ENCODE measurements at regions not wholly inside any gene's neighbourhood (a gene's known extent, or its start where the extent isn't known, plus 50 kb on each side); places are given as distances from the start of the nearest gene placed in this dataset.

DNA sequence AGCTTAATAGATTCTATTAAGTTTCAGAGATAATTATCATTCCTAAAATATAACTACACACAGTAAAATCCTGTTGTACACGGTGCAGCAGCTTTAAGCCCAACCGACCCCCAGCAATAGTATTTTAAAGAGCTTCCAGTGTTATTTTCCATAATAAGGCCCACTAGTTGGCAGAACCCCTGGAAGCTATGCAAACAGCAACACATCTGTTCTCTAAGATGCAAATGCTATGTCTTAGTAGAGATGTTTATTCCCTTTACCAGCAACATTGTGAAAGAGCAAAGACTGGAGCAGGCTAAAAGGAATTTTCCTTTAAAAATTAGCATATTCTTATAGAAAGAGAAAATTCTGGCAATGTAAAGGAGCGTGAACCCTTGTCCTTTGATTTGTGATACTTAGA is 819.7 kb upstream of the ALCAM start:
- Histone ChIP-seq H3K36me3 (ENCODE audit: insufficient read depth, low read length) (no peaks in the 10 kb centered on the region), H3K9me3 (ENCODE audit: low read depth, low read length) (no peaks in the 10 kb centered on the region), H3K27ac (ENCODE audit: low read depth, low read length) (no peak overlapping the region), H2AFZ (ENCODE audit: low read length) (no peak overlapping the region), H4K20me1 (ENCODE audit: insufficient read depth, low read length) (no peaks in the 10 kb centered on the region), H3K79me2 (ENCODE audit: insufficient read depth, low read length) (no peaks in the 10 kb centered on the region), H3K4me3 (ENCODE audit: insufficient read depth, low read length) (no peak overlapping the region), H3K27me3 (ENCODE audit: insufficient read depth, low read length) (no peaks in the 10 kb centered on the region), H3K4me2 (ENCODE audit: insufficient read depth, low read length) (no peak overlapping the region), H3K4me1 (ENCODE audit: insufficient read depth, low read length) (no peaks in the 10 kb centered on the region)
- TF ChIP-seq, protein P1, sequence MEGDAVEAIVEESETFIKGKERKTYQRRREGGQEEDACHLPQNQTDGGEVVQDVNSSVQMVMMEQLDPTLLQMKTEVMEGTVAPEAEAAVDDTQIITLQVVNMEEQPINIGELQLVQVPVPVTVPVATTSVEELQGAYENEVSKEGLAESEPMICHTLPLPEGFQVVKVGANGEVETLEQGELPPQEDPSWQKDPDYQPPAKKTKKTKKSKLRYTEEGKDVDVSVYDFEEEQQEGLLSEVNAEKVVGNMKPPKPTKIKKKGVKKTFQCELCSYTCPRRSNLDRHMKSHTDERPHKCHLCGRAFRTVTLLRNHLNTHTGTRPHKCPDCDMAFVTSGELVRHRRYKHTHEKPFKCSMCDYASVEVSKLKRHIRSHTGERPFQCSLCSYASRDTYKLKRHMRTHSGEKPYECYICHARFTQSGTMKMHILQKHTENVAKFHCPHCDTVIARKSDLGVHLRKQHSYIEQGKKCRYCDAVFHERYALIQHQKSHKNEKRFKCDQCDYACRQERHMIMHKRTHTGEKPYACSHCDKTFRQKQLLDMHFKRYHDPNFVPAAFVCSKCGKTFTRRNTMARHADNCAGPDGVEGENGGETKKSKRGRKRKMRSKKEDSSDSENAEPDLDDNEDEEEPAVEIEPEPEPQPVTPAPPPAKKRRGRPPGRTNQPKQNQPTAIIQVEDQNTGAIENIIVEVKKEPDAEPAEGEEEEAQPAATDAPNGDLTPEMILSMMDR (IDR thresholded peaks at IDR 0.05; ENCODE audit: extremely low read depth, low read depth, low read length) = no peak
- DNase-seq (ENCODE audit: insufficient read length, low spot score, missing footprints) = no peak

DNA sequence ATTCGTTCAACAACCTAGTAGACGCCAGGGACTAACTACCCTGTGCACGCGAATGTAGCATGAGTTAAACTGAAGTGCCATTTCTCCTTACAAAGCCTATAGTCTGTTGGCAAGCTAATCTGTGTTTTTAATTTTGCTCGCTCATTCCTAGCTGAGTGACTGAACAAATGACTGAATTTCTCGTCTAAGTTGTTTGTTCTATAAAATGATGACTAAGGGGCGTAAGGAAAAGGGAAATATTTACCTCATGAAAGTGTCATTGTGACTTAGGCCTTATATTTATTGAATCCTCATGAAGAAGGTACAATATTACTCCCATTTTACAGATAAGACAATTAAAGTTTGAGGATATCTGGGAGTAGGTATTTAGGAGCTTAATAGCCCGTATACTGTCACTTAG is 818.3 kb upstream of the ALCAM start:
- no peak overlapping the region for H3K4me2 ChIP-seq (ENCODE audit: insufficient read depth, low read length)
- H2AFZ ChIP-seq (ENCODE audit: low read length) = no peak overlapping the region
- TF ChIP-seq, protein P1 (IDR thresholded peaks at IDR 0.05; ENCODE audit: extremely low read depth, low read depth, low read length) = no peak
- H4K20me1 ChIP-seq (ENCODE audit: insufficient read depth, low read length) = no peaks in the 10 kb centered on the region
- no peak overlapping the region for H3K27ac ChIP-seq (ENCODE audit: low read depth, low read length)
- no peaks in the 10 kb centered on the region for H3K27me3 ChIP-seq (ENCODE audit: insufficient read depth, low read length)
- H3K36me3 ChIP-seq (ENCODE audit: insufficient read depth, low read length) = no peaks in the 10 kb centered on the region
- H3K79me2 ChIP-seq (ENCODE audit: insufficient read depth, low read length) = no peaks in the 10 kb centered on the region
- no peak overlapping the region for H3K4me3 ChIP-seq (ENCODE audit: insufficient read depth, low read length)
- H3K4me1 ChIP-seq (ENCODE audit: insufficient read depth, low read length) = no peaks in the 10 kb centered on the region
- DNase-seq (ENCODE audit: insufficient read length, low spot score, missing footprints) = no peak
- no peaks in the 10 kb centered on the region for H3K9me3 ChIP-seq (ENCODE audit: low read depth, low read length)

DNA sequence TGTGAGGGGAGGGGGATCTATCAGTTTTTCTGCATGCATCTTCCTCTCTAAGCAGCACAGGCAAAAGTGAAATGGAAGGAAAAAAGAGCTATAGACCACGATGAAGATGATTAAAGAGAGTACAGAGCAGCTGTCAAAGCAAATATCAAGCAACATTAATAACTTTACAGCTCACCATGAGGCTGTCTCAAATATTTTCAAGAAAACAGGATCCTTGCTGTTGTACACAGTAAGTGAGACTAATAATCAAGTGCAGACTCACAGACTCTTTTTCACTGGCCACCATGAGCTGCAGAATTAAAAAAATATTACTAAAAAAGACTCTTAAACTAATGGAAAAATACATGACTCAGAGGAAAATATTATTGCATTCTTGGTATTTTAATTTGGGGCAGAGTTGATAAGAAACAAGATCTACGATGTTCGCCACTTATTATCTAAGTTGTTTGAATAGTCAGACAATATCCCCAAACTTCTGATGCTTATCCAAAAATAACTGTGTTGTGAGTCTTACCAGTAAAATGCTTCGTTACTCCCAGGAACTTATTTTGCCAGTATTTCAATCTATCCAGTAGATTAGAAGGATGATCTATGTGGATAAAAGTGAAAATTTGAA is 817.5 kb upstream of the ALCAM start:
- Histone ChIP-seq H3K4me2 (ENCODE audit: insufficient read depth, low read length) (no peak overlapping the region), H2AFZ (ENCODE audit: low read length) (no peak overlapping the region), H3K4me1 (ENCODE audit: insufficient read depth, low read length) (no peaks in the 10 kb centered on the region), H3K27me3 (ENCODE audit: insufficient read depth, low read length) (no peaks in the 10 kb centered on the region), H3K36me3 (ENCODE audit: insufficient read depth, low read length) (no peaks in the 10 kb centered on the region), H3K27ac (ENCODE audit: low read depth, low read length) (no peak overlapping the region), H4K20me1 (ENCODE audit: insufficient read depth, low read length) (no peaks in the 10 kb centered on the region), H3K9me3 (ENCODE audit: low read depth, low read length) (no peaks in the 10 kb centered on the region), H3K79me2 (ENCODE audit: insufficient read depth, low read length) (no peaks in the 10 kb centered on the region), H3K4me3 (ENCODE audit: insufficient read depth, low read length) (no peak overlapping the region)
- DNase-seq (ENCODE audit: insufficient read length, low spot score, missing footprints) = no peak
- TF ChIP-seq, protein P1 (IDR thresholded peaks at IDR 0.05; ENCODE audit: extremely low read depth, low read depth, low read length) = no peak

DNA sequence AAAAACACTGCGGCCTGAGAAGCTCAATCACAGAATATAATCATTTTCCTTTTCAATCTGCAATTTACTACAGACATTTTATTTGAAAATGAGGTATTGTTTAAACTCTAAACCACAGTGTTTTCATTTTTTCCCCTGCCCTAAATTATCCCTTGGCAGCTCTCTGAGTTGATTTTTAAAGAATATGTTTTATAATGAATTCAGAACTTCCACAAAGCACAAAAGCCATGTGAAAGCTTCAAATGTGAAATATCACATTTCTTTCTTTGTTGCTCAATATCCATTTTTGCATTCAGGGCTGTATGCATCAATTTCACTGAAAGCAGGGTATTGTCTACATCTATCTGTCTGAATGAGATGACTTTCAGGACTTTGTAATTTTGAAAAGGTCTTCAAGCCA is 813.6 kb upstream of the ALCAM start:
- Histone ChIP-seq H2AFZ (ENCODE audit: low read length) (no peak overlapping the region), H3K4me3 (ENCODE audit: insufficient read depth, low read length) (no peak overlapping the region), H3K27ac (ENCODE audit: low read depth, low read length) (no peak overlapping the region), H3K4me1 (ENCODE audit: insufficient read depth, low read length) (no peaks in the 10 kb centered on the region), H3K27me3 (ENCODE audit: insufficient read depth, low read length) (no peaks in the 10 kb centered on the region), H3K4me2 (ENCODE audit: insufficient read depth, low read length) (no peak overlapping the region), H4K20me1 (ENCODE audit: insufficient read depth, low read length) (no peaks in the 10 kb centered on the region), H3K36me3 (ENCODE audit: insufficient read depth, low read length) (no peaks in the 10 kb centered on the region), H3K9me3 (ENCODE audit: low read depth, low read length) (no peaks in the 10 kb centered on the region), H3K79me2 (ENCODE audit: insufficient read depth, low read length) (no peaks in the 10 kb centered on the region)
- DNase-seq (ENCODE audit: insufficient read length, low spot score, missing footprints) = no peak
- TF ChIP-seq, protein P1 (IDR thresholded peaks at IDR 0.05; ENCODE audit: extremely low read depth, low read depth, low read length) = no peak

Data from osteoblast (primary cell).